ENCODE measurements at regions not wholly inside any gene's neighbourhood (a gene's known extent, or its start where the extent isn't known, plus 50 kb on each side); places are given as distances from the start of the nearest gene placed in this dataset.

DNA sequence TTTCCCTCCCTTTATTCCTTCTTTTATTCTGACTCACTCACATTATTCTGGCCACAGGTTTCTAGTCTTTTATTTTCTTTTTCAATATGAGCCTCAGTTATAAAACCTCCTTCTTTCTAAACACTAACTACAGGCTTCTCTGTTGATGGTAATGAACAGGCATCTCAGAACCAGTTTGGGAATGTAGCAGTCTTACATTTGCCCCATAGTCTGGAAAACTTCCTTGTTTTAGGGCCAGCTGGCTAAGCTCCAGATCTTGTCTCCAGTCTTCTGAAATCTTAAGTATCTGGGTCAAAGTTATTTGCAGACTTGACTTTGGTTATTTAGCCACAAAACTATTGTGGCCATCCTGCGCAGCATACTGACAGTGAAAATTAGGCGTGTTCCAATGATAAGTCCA, 97.0 kb upstream of the MAN1A1 start:
- no peaks in the 10 kb centered on the region for H4K20me1 ChIP-seq (ENCODE audit: control insufficient read depth, extremely low read depth, insufficient read depth, low read length)
- no peak overlapping the region for H2AFZ ChIP-seq (ENCODE audit: low read length)
- H3K4me3 ChIP-seq (replicated peaks in 1 of 4; ENCODE audit: control extremely low read depth in 1 of 4, insufficient read depth in 1 of 4, low read depth in 3 of 4, low read length in 4 of 4) = no peak overlapping the region
- no peak overlapping the region for H3K27ac ChIP-seq (ENCODE audit: insufficient read depth, low read length)
- H3K36me3 ChIP-seq (ENCODE audit: control insufficient read depth, insufficient read depth, low read length) = no peaks in the 10 kb centered on the region
- DNase-seq (ENCODE audit: low read depth in 2 of 2) = peak; percentile 92 to 93
- peak overlapping the region; percentile 0 for H3K4me2 ChIP-seq (ENCODE audit: extremely low read depth, insufficient read depth, low read length)
- TF ChIP-seq, protein P1, sequence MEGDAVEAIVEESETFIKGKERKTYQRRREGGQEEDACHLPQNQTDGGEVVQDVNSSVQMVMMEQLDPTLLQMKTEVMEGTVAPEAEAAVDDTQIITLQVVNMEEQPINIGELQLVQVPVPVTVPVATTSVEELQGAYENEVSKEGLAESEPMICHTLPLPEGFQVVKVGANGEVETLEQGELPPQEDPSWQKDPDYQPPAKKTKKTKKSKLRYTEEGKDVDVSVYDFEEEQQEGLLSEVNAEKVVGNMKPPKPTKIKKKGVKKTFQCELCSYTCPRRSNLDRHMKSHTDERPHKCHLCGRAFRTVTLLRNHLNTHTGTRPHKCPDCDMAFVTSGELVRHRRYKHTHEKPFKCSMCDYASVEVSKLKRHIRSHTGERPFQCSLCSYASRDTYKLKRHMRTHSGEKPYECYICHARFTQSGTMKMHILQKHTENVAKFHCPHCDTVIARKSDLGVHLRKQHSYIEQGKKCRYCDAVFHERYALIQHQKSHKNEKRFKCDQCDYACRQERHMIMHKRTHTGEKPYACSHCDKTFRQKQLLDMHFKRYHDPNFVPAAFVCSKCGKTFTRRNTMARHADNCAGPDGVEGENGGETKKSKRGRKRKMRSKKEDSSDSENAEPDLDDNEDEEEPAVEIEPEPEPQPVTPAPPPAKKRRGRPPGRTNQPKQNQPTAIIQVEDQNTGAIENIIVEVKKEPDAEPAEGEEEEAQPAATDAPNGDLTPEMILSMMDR (conservative IDR thresholded peaks at IDR 0.05 in 1 of 2, IDR thresholded peaks at IDR 0.05 in 1 of 2; ENCODE audit: low read depth in 1 of 2, low read length in 2 of 2) = no peak
- TF ChIP-seq EZH2 (IDR thresholded peaks at IDR 0.05; ENCODE audit: low read length, missing control alignments) = no peak
- H3K4me1 ChIP-seq (ENCODE audit: control insufficient read depth, extremely low read depth, insufficient read depth, low read length) = peaks cover 8% of the 10 kb centered on the region
- H3K9ac ChIP-seq (ENCODE audit: insufficient read depth, low read length) = no peak overlapping the region
- H3K79me2 ChIP-seq (ENCODE audit: control insufficient read depth, insufficient read depth, low read length) = no peaks in the 10 kb centered on the region
- no peaks in the 10 kb centered on the region for H3K9me3 ChIP-seq (ENCODE audit: control insufficient read depth, insufficient read depth, low read depth, low read length)
- no peaks in the 10 kb centered on the region for H3K27me3 ChIP-seq (ENCODE audit: control insufficient read depth, insufficient read depth, low read length)

DNA sequence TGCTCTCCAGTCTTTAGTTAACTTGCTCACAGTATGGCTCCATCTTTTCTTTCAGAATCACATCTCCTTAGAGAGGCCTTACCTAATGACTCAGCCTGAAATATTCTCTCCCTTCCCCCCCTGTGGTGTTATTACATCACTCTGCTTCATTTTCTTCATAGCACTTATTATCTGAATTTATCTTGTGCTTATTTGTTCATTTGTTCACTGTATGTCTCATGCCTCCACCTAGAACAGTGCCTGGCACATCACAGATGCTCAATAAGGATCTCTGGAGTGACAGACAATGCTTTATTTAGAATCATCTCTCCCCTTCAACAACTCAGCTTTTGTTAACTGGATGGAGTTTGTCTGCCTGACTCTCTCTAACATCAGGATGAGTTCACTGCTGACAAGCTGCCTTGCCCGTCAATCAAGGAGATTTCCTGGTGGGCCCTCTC, 96.6 kb upstream of the MAN1A1 start:
- Histone ChIP-seq H4K20me1 (ENCODE audit: control insufficient read depth, extremely low read depth, insufficient read depth, low read length) (no peaks in the 10 kb centered on the region), H3K27ac (ENCODE audit: insufficient read depth, low read length) (no peak overlapping the region), H3K4me1 (ENCODE audit: control insufficient read depth, extremely low read depth, insufficient read depth, low read length) (peaks cover 8% of the 10 kb centered on the region), H3K4me3 (replicated peaks in 1 of 4; ENCODE audit: control extremely low read depth in 1 of 4, insufficient read depth in 1 of 4, low read depth in 3 of 4, low read length in 4 of 4) (no peak overlapping the region), H3K36me3 (ENCODE audit: control insufficient read depth, insufficient read depth, low read length) (no peaks in the 10 kb centered on the region), H3K9ac (ENCODE audit: insufficient read depth, low read length) (no peak overlapping the region), H3K79me2 (ENCODE audit: control insufficient read depth, insufficient read depth, low read length) (no peaks in the 10 kb centered on the region), H3K9me3 (ENCODE audit: control insufficient read depth, insufficient read depth, low read depth, low read length) (no peaks in the 10 kb centered on the region), H3K27me3 (ENCODE audit: control insufficient read depth, insufficient read depth, low read length) (no peaks in the 10 kb centered on the region), H3K4me2 (ENCODE audit: extremely low read depth, insufficient read depth, low read length) (peak overlapping the region; percentile 48), H2AFZ (ENCODE audit: low read length) (peak overlapping the region; percentile 43)
- TF ChIP-seq, protein P1 (conservative IDR thresholded peaks at IDR 0.05 in 1 of 2, IDR thresholded peaks at IDR 0.05 in 1 of 2; ENCODE audit: low read depth in 1 of 2, low read length in 2 of 2) = no peak
- TF ChIP-seq EZH2 (IDR thresholded peaks at IDR 0.05; ENCODE audit: low read length, missing control alignments) = no peak
- peak; percentile 68 to 81 for DNase-seq (ENCODE audit: low read depth in 2 of 2)

DNA sequence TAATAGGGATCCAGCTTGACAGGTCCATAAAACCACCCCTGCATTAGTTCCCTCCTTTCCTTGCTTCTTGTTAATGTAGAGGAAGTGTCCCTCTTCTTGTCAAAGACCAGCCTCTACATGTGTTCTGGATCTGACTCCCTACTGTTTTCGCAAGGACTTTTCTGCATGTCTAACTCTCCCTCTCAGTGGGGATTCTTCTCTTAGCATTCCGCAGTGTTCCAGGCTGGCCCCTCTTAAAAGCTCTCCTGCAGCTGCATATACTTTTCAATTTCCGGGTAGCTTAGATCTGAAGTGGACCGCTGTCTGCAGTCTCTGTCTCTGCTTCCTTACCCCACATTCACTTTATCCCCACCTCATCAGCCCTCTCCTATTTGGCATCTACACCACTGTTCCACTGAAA, 96.1 kb upstream of the MAN1A1 start:
- Histone ChIP-seq H3K79me2 (ENCODE audit: control insufficient read depth, insufficient read depth, low read length) (no peaks in the 10 kb centered on the region), H3K4me2 (ENCODE audit: extremely low read depth, insufficient read depth, low read length) (no peak overlapping the region), H3K4me3 (replicated peaks in 1 of 4; ENCODE audit: control extremely low read depth in 1 of 4, insufficient read depth in 1 of 4, low read depth in 3 of 4, low read length in 4 of 4) (no peak overlapping the region), H2AFZ (ENCODE audit: low read length) (peak overlapping the region; percentile 43), H3K27me3 (ENCODE audit: control insufficient read depth, insufficient read depth, low read length) (no peaks in the 10 kb centered on the region), H4K20me1 (ENCODE audit: control insufficient read depth, extremely low read depth, insufficient read depth, low read length) (no peaks in the 10 kb centered on the region), H3K27ac (ENCODE audit: insufficient read depth, low read length) (no peak overlapping the region), H3K36me3 (ENCODE audit: control insufficient read depth, insufficient read depth, low read length) (no peaks in the 10 kb centered on the region), H3K9ac (ENCODE audit: insufficient read depth, low read length) (no peak overlapping the region), H3K4me1 (ENCODE audit: control insufficient read depth, extremely low read depth, insufficient read depth, low read length) (peaks cover 8% of the 10 kb centered on the region), H3K9me3 (ENCODE audit: control insufficient read depth, insufficient read depth, low read depth, low read length) (no peaks in the 10 kb centered on the region)
- no peak for DNase-seq (ENCODE audit: low read depth in 2 of 2)
- no peak for TF ChIP-seq EZH2 (IDR thresholded peaks at IDR 0.05; ENCODE audit: low read length, missing control alignments)
- TF ChIP-seq, protein P1 (conservative IDR thresholded peaks at IDR 0.05 in 1 of 2, IDR thresholded peaks at IDR 0.05 in 1 of 2; ENCODE audit: low read depth in 1 of 2, low read length in 2 of 2) = no peak
